Mammary epithelial cell (primary cell): ENCODE measurements at regions not wholly inside any gene's neighbourhood (a gene's known extent, or its start where the extent isn't known, plus 50 kb on each side); places are given as distances from the start of the nearest gene placed in this dataset.

ENCODE experiments used
- EZH2 ChIP-seq: IDR thresholded peaks from 2 replicates; pipeline ENCODE4 v1.6.1; 2012; ENCODE audit warnings: low read length, inconsistent platforms, borderline replicate concordance
- TF ChIP-seq, protein P1 (sequence below), 2 donors: IDR thresholded peaks in 1 of 2; conservative IDR thresholded peaks in 1 of 2; 2 replicates each; pipeline ENCODE4 v1.5.1; 2011 to 2012; ENCODE audit warnings: inconsistent platforms in 2 of 2, low read length in 2 of 2, mild to moderate bottlenecking in 2 of 2, control low read depth in 1 of 2, low read depth in 1 of 2; ENCODE audit not compliant: insufficient read depth in 1 of 2; ENCODE audit errors: extremely low read depth in 1 of 2

- no peak for TF ChIP-seq EZH2
- TF ChIP-seq, protein P1, sequence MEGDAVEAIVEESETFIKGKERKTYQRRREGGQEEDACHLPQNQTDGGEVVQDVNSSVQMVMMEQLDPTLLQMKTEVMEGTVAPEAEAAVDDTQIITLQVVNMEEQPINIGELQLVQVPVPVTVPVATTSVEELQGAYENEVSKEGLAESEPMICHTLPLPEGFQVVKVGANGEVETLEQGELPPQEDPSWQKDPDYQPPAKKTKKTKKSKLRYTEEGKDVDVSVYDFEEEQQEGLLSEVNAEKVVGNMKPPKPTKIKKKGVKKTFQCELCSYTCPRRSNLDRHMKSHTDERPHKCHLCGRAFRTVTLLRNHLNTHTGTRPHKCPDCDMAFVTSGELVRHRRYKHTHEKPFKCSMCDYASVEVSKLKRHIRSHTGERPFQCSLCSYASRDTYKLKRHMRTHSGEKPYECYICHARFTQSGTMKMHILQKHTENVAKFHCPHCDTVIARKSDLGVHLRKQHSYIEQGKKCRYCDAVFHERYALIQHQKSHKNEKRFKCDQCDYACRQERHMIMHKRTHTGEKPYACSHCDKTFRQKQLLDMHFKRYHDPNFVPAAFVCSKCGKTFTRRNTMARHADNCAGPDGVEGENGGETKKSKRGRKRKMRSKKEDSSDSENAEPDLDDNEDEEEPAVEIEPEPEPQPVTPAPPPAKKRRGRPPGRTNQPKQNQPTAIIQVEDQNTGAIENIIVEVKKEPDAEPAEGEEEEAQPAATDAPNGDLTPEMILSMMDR (conservative IDR thresholded peaks at IDR 0.05 in 1 of 2, IDR thresholded peaks at IDR 0.05 in 1 of 2; ENCODE audit: extremely low read depth in 1 of 2, insufficient read depth in 1 of 2, low read depth in 1 of 2, low read length in 2 of 2), result no peak
These were observed 81.4 kb downstream of the ACAA2 start for GRCh38 chr18:49731860-49732311.
